ENCODE measurements at regions not wholly inside any gene's neighbourhood (a gene's known extent, or its start where the extent isn't known, plus 50 kb on each side); places are given as distances from the start of the nearest gene placed in this dataset.

DNA sequence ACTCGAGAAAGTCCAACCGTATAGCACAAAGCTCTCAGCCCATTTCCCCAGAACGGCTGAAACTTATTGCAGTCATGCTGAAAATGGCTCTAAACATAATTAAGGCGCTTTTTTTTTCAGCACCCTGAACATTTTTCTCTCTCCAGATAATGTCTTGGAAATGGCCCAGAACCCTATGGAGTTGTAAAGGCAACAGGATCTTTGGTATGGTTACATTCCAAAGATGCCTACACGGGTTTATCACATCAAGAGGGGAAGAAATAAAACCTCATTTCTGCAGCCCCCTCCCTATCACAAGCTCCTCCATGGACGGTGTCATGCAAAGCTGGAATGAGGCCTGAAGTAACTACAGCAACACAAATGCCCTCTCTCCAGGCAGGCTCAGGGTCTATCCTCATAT is 126.4 kb upstream of the GALNT2 start:
- Histone ChIP-seq H3K9ac (ENCODE audit: low read depth in 1 of 2, low read length in 2 of 2) (no peak overlapping the region), H3K36me3 (ENCODE audit: control insufficient read depth in 4 of 4, insufficient read depth in 3 of 4, low read depth in 1 of 4, low read length in 3 of 4) (no peaks in the 10 kb centered on the region), H3K4me1 (ENCODE audit: control insufficient read depth in 4 of 4, insufficient read depth in 4 of 4, low read length in 3 of 4) (no peaks in the 10 kb centered on the region), H3K27ac (ENCODE audit: low read depth in 1 of 2, low read length in 2 of 2) (no peak overlapping the region), H3K27me3 (ENCODE audit: control insufficient read depth in 4 of 4, insufficient read depth in 4 of 4, low read length in 3 of 4) (no peaks in the 10 kb centered on the region), H3K4me3 (ENCODE audit: low read depth in 1 of 3, low read length in 3 of 3) (no peak overlapping the region), H3K9me3 (ENCODE audit: control insufficient read depth in 4 of 4, low read length in 3 of 4) (no peaks in the 10 kb centered on the region)
- 76% methylated on average over 6 of the region's 6 CpGs for WGBS
- TF ChIP-seq SP1 (IDR thresholded peaks at IDR 0.05), result no peak
- no peak for DNase-seq (ENCODE audit: low spot score)

DNA sequence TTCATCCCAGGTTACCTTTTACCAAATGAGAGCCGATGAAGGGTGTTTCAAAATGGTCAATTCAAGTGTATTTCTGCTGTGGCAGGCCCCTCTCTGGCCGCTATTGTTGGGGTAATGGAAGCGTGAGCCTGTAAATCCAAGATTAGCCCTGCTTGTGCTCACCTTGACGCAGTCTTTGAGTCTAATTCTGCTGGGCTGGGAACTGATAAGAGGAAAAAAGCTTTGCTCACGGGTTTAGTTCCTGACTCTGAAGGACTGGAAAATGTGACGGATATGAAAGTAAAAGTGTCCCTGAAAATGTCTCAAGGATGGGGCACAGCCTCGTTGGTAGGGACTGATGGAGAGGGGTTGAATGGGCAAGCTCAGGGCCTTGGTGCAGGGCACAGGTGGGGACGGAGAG is 125.9 kb upstream of the GALNT2 start:
- Histone ChIP-seq H3K4me3 (ENCODE audit: low read depth in 1 of 3, low read length in 3 of 3) (no peak overlapping the region), H3K36me3 (ENCODE audit: control insufficient read depth in 4 of 4, insufficient read depth in 3 of 4, low read depth in 1 of 4, low read length in 3 of 4) (no peaks in the 10 kb centered on the region), H3K27ac (ENCODE audit: low read depth in 1 of 2, low read length in 2 of 2) (no peak overlapping the region), H3K9me3 (ENCODE audit: control insufficient read depth in 4 of 4, low read length in 3 of 4) (no peaks in the 10 kb centered on the region), H3K27me3 (ENCODE audit: control insufficient read depth in 4 of 4, insufficient read depth in 4 of 4, low read length in 3 of 4) (no peaks in the 10 kb centered on the region), H3K9ac (ENCODE audit: low read depth in 1 of 2, low read length in 2 of 2) (no peak overlapping the region), H3K4me1 (ENCODE audit: control insufficient read depth in 4 of 4, insufficient read depth in 4 of 4, low read length in 3 of 4) (no peaks in the 10 kb centered on the region)
- DNase-seq (ENCODE audit: low spot score), result no peak
- TF ChIP-seq, protein P1, sequence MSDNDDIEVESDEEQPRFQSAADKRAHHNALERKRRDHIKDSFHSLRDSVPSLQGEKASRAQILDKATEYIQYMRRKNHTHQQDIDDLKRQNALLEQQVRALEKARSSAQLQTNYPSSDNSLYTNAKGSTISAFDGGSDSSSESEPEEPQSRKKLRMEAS (IDR thresholded peaks at IDR 0.05), result no peak
- TF ChIP-seq JUND (IDR thresholded peaks at IDR 0.05), result no peak
- TF ChIP-seq RAD21 (IDR thresholded peaks at IDR 0.05), result no peak
- no peak for TF ChIP-seq NR2F2 (IDR thresholded peaks at IDR 0.05)
- TF ChIP-seq FOXA2 (IDR thresholded peaks at IDR 0.05), result no peak
- no peak for TF ChIP-seq FOXA1 (IDR thresholded peaks at IDR 0.05)
- TF ChIP-seq, protein P2, sequence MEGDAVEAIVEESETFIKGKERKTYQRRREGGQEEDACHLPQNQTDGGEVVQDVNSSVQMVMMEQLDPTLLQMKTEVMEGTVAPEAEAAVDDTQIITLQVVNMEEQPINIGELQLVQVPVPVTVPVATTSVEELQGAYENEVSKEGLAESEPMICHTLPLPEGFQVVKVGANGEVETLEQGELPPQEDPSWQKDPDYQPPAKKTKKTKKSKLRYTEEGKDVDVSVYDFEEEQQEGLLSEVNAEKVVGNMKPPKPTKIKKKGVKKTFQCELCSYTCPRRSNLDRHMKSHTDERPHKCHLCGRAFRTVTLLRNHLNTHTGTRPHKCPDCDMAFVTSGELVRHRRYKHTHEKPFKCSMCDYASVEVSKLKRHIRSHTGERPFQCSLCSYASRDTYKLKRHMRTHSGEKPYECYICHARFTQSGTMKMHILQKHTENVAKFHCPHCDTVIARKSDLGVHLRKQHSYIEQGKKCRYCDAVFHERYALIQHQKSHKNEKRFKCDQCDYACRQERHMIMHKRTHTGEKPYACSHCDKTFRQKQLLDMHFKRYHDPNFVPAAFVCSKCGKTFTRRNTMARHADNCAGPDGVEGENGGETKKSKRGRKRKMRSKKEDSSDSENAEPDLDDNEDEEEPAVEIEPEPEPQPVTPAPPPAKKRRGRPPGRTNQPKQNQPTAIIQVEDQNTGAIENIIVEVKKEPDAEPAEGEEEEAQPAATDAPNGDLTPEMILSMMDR (IDR thresholded peaks at IDR 0.05; ENCODE audit: low read depth, low read length, missing input control), result no peak
- TF ChIP-seq GABPA (IDR thresholded peaks at IDR 0.05 in 1 of 2, conservative IDR thresholded peaks at IDR 0.05 in 1 of 2), result no peak
- no peak for TF ChIP-seq SP1 (IDR thresholded peaks at IDR 0.05)
- TF ChIP-seq HNF4G (IDR thresholded peaks at IDR 0.05), result no peak
- TF ChIP-seq, protein P3, sequence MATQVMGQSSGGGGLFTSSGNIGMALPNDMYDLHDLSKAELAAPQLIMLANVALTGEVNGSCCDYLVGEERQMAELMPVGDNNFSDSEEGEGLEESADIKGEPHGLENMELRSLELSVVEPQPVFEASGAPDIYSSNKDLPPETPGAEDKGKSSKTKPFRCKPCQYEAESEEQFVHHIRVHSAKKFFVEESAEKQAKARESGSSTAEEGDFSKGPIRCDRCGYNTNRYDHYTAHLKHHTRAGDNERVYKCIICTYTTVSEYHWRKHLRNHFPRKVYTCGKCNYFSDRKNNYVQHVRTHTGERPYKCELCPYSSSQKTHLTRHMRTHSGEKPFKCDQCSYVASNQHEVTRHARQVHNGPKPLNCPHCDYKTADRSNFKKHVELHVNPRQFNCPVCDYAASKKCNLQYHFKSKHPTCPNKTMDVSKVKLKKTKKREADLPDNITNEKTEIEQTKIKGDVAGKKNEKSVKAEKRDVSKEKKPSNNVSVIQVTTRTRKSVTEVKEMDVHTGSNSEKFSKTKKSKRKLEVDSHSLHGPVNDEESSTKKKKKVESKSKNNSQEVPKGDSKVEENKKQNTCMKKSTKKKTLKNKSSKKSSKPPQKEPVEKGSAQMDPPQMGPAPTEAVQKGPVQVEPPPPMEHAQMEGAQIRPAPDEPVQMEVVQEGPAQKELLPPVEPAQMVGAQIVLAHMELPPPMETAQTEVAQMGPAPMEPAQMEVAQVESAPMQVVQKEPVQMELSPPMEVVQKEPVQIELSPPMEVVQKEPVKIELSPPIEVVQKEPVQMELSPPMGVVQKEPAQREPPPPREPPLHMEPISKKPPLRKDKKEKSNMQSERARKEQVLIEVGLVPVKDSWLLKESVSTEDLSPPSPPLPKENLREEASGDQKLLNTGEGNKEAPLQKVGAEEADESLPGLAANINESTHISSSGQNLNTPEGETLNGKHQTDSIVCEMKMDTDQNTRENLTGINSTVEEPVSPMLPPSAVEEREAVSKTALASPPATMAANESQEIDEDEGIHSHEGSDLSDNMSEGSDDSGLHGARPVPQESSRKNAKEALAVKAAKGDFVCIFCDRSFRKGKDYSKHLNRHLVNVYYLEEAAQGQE (IDR thresholded peaks at IDR 0.05), result no peak
- TF ChIP-seq RXRA (IDR thresholded peaks at IDR 0.05), result no peak
- WGBS, result 88% methylated on average over 8 of the region's 8 CpGs

DNA sequence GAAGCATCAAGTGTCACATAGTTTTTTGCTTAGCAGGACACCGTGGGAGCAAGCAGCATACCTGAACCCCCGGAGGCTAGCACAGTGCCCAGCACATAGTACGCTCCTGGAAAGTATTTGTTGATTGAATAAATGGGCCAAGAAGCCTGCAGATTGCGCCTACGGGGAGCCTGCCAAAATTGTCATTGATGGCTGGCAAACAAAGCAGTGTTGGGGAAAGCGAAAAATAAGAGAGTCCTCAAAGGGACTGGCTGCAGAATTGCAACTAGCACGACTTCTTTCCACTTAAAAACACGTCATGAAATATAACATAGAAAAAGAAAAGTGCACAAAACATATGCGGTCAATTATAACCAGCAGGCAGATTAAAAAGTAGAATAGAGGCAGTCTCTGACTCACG is 125.2 kb upstream of the GALNT2 start:
- no peaks in the 10 kb centered on the region for H3K36me3 ChIP-seq (ENCODE audit: control insufficient read depth in 4 of 4, insufficient read depth in 3 of 4, low read depth in 1 of 4, low read length in 3 of 4)
- H3K27ac ChIP-seq (ENCODE audit: low read depth in 1 of 2, low read length in 2 of 2), result no peak overlapping the region
- no peak for TF ChIP-seq NR2F2 (IDR thresholded peaks at IDR 0.05)
- H3K4me1 ChIP-seq (ENCODE audit: control insufficient read depth in 4 of 4, insufficient read depth in 4 of 4, low read length in 3 of 4), result no peaks in the 10 kb centered on the region
- no peaks in the 10 kb centered on the region for H3K27me3 ChIP-seq (ENCODE audit: control insufficient read depth in 4 of 4, insufficient read depth in 4 of 4, low read length in 3 of 4)
- 87% methylated on average over 10 of the region's 10 CpGs for WGBS
- H3K9ac ChIP-seq (ENCODE audit: low read depth in 1 of 2, low read length in 2 of 2), result no peak overlapping the region
- H3K4me3 ChIP-seq (ENCODE audit: low read depth in 1 of 3, low read length in 3 of 3), result no peak overlapping the region
- DNase-seq (ENCODE audit: low spot score), result no peak
- H3K9me3 ChIP-seq (ENCODE audit: control insufficient read depth in 4 of 4, low read length in 3 of 4), result no peaks in the 10 kb centered on the region

All from liver (tissue), 8 donors.